GM23338 (cell line): ENCODE measurements at regions not wholly inside any gene's neighbourhood (a gene's known extent, or its start where the extent isn't known, plus 50 kb on each side); places are given as distances from the start of the nearest gene placed in this dataset.

Experiments
- ATAC-seq: fragments of 200-7000 bp; cut with Tn5 transposase; 3 replicates; pipeline ENCODE4 v1.9.1; 2020
- DNase-seq: peaks from one replicate; pipeline ENCODE4 v3.0.0-alpha.2; 2015; ENCODE audit warnings: low spot score
- H2AFZ ChIP-seq: fragments of 200-600 bp; sonication (generic); 2 replicates; pipeline ENCODE4 v1.8.0; 2016; ENCODE audit warnings: antibody characterized with exemption, mild to moderate bottlenecking, moderate library complexity
- H3F3A ChIP-seq: fragments of 200-600 bp; sonication (generic); replicated peaks from 2 replicates; pipeline ENCODE4 v1.8.0; 2017; ENCODE audit warnings: antibody characterized with exemption, mixed run types, low read depth
- H3K27ac ChIP-seq: fragments of 200-600 bp; sonication (generic); 2 replicates; pipeline ENCODE4 v1.6.1; 2016; ENCODE audit warnings: low read depth
- H3K27me3 ChIP-seq: fragments of 200-600 bp; sonication (generic); 2 replicates; pipeline ENCODE4 v1.8.0; 2016; ENCODE audit warnings: mild to moderate bottlenecking, mixed run types, moderate library complexity; ENCODE audit not compliant: insufficient read depth
- H3K36me3 ChIP-seq: fragments of 200-600 bp; sonication (generic); 2 replicates; pipeline ENCODE4 v1.8.0; 2016; ENCODE audit warnings: mild to moderate bottlenecking; ENCODE audit not compliant: insufficient read depth
- H3K4me1 ChIP-seq: fragments of 200-600 bp; sonication (generic); 2 replicates; pipeline ENCODE4 v1.8.0; 2016; ENCODE audit warnings: mild to moderate bottlenecking, moderate library complexity; ENCODE audit not compliant: insufficient read depth
- H3K4me2 ChIP-seq: fragments of 200-600 bp; sonication (generic); 2 replicates; pipeline ENCODE4 v1.7.1; 2017; ENCODE audit warnings: mixed run types
- H3K4me3 ChIP-seq: fragments of 200-600 bp; sonication (generic); 2 replicates; pipeline ENCODE4 v1.6.1; 2016; ENCODE audit warnings: mixed run types
- H3K79me2 ChIP-seq: fragments of 200-600 bp; sonication (generic); replicated peaks from 2 replicates; pipeline ENCODE4 v1.8.0; 2017; ENCODE audit warnings: mild to moderate bottlenecking; ENCODE audit not compliant: insufficient read depth
- H3K9me2 ChIP-seq: fragments of 200-600 bp; sonication (generic); 2 replicates; pipeline ENCODE4 v1.8.0; 2017; ENCODE audit not compliant: insufficient read depth
- H4K20me1 ChIP-seq: fragments of 200-600 bp; sonication (generic); replicated peaks from 2 replicates; pipeline ENCODE4 v1.8.0; 2017; ENCODE audit warnings: mild to moderate bottlenecking; ENCODE audit not compliant: insufficient read depth
- H3K27ac Mint-ChIP-seq: 2 replicates; pipeline ENCODE4 v1.8.0; 2020; ENCODE audit warnings: inconsistent platforms, mild to moderate bottlenecking, moderate library complexity, mixed read lengths
- H3K27me3 Mint-ChIP-seq: 3 replicates; pipeline ENCODE4 v1.8.0; 2022; ENCODE audit warnings: low read depth, mild to moderate bottlenecking, moderate library complexity, mixed read lengths, inconsistent platforms; ENCODE audit not compliant: insufficient read depth, poor library complexity
- H3K36me3 Mint-ChIP-seq: 3 replicates; pipeline ENCODE4 v1.8.0; 2021; ENCODE audit warnings: low read depth, mild to moderate bottlenecking, inconsistent platforms, moderate library complexity, mixed read lengths
- H3K4me1 Mint-ChIP-seq: 3 replicates; pipeline ENCODE4 v1.8.0; 2020; ENCODE audit warnings: mild to moderate bottlenecking, inconsistent platforms, mixed read lengths
- H3K4me3 Mint-ChIP-seq: 3 replicates; pipeline ENCODE4 v1.8.0; 2021; ENCODE audit warnings: moderate library complexity, mild to moderate bottlenecking, inconsistent platforms, mixed read lengths
- H3K9me3 Mint-ChIP-seq: 3 replicates; pipeline ENCODE4 v1.8.0; 2020; ENCODE audit warnings: moderate library complexity, mild to moderate bottlenecking, inconsistent platforms, mixed read lengths
- CREB1 ChIP-seq: fragments of 250-450 bp; sonication (Bioruptor Pico); IDR thresholded peaks from 2 replicates; pipeline ENCODE4 v1.5.0; 2020; ENCODE audit warnings: low read depth, mild to moderate bottlenecking, moderate library complexity
- EZH2phosphoT487 ChIP-seq: fragments of 200-600 bp; sonication (generic); IDR thresholded peaks from one replicate; pipeline ENCODE4 v1.8.1; 2018; ENCODE audit warnings: antibody characterized with exemption; ENCODE audit not compliant: unreplicated experiment
- JUNB ChIP-seq: IDR thresholded peaks from one replicate; pipeline ENCODE4 v1.6.1; 2016; ENCODE audit warnings: antibody characterized with exemption; ENCODE audit not compliant: unreplicated experiment
- NANOG ChIP-seq: IDR thresholded peaks from 2 replicates; pipeline ENCODE4 v1.6.1; 2016; ENCODE audit warnings: antibody characterized with exemption, borderline replicate concordance
- ZNF114 ChIP-seq: fragments of 250-450 bp; sonication (Bioruptor Pico); IDR thresholded peaks from 2 replicates; pipeline ENCODE4 v1.5.0; 2020; ENCODE audit warnings: mild to moderate bottlenecking, moderate library complexity
- ZNF331 ChIP-seq: fragments of 250-450 bp; sonication (Bioruptor Pico); IDR thresholded peaks from 2 replicates; pipeline ENCODE4 v1.5.0; 2020; ENCODE audit warnings: low read depth, mild to moderate bottlenecking, moderate library complexity
- TF ChIP-seq, protein P1 (sequence below), 2 experiments: fragments of 200-600 bp in 1 of 2; sonication (generic) in 1 of 2; conservative IDR thresholded peaks; 2 replicates each; pipeline versions ENCODE4 v1.5.1 to v1.6.1; 2016 to 2017; ENCODE audit warnings: antibody characterized with exemption in 2 of 2, low read depth in 2 of 2, mild to moderate bottlenecking in 2 of 2, moderate library complexity in 1 of 2
- TF ChIP-seq, protein P2 (sequence below): IDR thresholded peaks from one replicate; pipeline ENCODE4 v1.6.1; 2018; ENCODE audit warnings: antibody characterized with exemption; ENCODE audit not compliant: unreplicated experiment
- TF ChIP-seq, protein P3 (sequence below): IDR thresholded peaks from 2 replicates; pipeline ENCODE4 v1.6.1; 2016; ENCODE audit warnings: antibody characterized with exemption

DNA sequence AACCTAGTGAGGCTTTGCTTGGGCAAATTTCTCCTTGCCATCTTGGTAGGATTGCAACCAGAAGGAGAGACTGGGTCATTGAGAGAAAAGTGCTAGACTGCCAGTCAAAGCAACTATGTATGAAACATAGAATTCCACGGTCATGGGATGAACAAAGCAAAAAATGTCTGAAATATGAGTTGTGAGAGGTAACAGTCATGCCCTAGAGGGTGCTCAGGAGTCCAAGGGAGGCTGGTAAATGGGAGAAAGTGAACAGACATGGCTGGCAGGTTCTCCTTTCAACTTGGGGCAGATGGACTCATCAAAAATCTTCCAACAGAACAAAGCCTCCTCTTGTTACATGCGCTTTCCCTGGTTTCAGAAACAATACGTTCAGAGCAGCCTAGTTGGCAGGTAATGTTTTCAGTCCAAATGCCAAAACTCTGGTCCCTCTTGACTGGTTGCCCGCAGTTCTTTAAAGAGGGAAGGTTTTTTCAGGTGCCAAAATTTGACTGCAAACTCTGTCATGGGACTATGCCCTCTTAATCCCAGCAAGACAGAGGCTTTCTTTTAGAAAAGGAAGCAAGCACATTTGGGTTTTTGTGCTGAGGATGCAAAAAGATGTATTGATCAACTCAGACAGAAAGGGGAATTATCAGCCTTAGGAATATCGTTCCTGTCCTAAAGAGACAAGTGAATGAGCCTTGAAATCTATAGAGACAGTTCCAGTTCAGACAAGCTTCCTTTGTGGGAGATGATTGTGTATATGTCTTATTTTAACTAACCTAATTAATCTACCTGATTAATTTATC lies 68.5 kb upstream of the SASH1 start:
- no peak for ATAC-seq
- Histone ChIP-seq H3K9me2 (no peaks in the 10 kb centered on the region), H4K20me1 (no peaks in the 10 kb centered on the region), H3K4me3 (no peak overlapping the region), H3K27me3 (no peaks in the 10 kb centered on the region), H3F3A (no peaks in the 10 kb centered on the region), H3K4me1 (no peaks in the 10 kb centered on the region), H3K36me3 (no peaks in the 10 kb centered on the region), H3K79me2 (no peaks in the 10 kb centered on the region), H2AFZ (peak overlapping the region; percentile 14; the same call in 1 of the 2 replicates), H3K27ac (no peak overlapping the region), H3K4me2 (no peak overlapping the region)
- no peaks in the 10 kb centered on the region for H3K36me3 Mint-ChIP-seq
- H3K27ac Mint-ChIP-seq: no peak overlapping the region
- no peaks in the 10 kb centered on the region for H3K9me3 Mint-ChIP-seq
- TF ChIP-seq JUNB: no peak
- TF ChIP-seq, protein P1, sequence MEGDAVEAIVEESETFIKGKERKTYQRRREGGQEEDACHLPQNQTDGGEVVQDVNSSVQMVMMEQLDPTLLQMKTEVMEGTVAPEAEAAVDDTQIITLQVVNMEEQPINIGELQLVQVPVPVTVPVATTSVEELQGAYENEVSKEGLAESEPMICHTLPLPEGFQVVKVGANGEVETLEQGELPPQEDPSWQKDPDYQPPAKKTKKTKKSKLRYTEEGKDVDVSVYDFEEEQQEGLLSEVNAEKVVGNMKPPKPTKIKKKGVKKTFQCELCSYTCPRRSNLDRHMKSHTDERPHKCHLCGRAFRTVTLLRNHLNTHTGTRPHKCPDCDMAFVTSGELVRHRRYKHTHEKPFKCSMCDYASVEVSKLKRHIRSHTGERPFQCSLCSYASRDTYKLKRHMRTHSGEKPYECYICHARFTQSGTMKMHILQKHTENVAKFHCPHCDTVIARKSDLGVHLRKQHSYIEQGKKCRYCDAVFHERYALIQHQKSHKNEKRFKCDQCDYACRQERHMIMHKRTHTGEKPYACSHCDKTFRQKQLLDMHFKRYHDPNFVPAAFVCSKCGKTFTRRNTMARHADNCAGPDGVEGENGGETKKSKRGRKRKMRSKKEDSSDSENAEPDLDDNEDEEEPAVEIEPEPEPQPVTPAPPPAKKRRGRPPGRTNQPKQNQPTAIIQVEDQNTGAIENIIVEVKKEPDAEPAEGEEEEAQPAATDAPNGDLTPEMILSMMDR (conservative IDR thresholded peaks at IDR 0.05; ENCODE audit: low read depth in 2 of 2): 0 out of 4 replicates have a peak, but pooled peaks of 1 of the 2 experiments have one; percentile 9
- H3K27me3 Mint-ChIP-seq: peaks cover 2% of the 10 kb centered on the region
- H3K4me3 Mint-ChIP-seq: no peak overlapping the region
- H3K4me1 Mint-ChIP-seq: peaks cover 7% of the 10 kb centered on the region; the same call in 2 of the 3 replicates
- no peak for DNase-seq

DNA sequence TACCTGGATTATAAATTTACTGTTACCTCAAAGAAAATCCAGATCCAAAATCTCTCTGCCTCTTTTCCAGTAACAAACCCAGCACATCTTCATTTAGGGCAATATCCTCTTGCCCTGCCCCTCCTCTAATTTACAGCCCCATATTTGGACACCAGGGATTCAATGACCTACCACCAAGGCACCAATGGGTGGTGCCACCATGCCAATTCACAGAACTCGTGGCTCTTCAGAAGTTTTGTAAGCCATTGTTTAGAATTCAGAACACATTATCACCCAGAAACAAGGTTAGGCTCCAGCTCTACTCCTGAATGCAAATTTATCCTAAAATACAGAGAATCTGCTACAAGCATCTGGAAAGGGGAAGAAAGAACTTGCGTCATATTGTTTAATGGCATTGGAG lies 67.8 kb upstream of the SASH1 start:
- no peak for ATAC-seq
- Histone ChIP-seq H3K4me2 (no peak overlapping the region), H3K9me2 (no peaks in the 10 kb centered on the region), H3K4me1 (no peaks in the 10 kb centered on the region), H3K27ac (no peak overlapping the region), H3K4me3 (no peak overlapping the region), H3K27me3 (no peaks in the 10 kb centered on the region), H3K36me3 (no peaks in the 10 kb centered on the region), H3K79me2 (no peaks in the 10 kb centered on the region), H2AFZ (no peak overlapping the region), H4K20me1 (no peaks in the 10 kb centered on the region), H3F3A (no peaks in the 10 kb centered on the region)
- Mint-ChIP-seq H3K4me1 (peaks cover 7% of the 10 kb centered on the region; the same call in 2 of the 3 replicates), H3K27me3 (peaks cover 2% of the 10 kb centered on the region), H3K36me3 (no peaks in the 10 kb centered on the region), H3K9me3 (no peaks in the 10 kb centered on the region), H3K27ac (no peak overlapping the region), H3K4me3 (no peak overlapping the region)
- no peak for DNase-seq
- no peak for TF ChIP-seq ZNF114 (CRISPR knock-in tag)
- no peak for TF ChIP-seq NANOG
- TF ChIP-seq CREB1 (CRISPR knock-in tag): no peak
- TF ChIP-seq EZH2phosphoT487: no peak
- TF ChIP-seq ZNF331 (CRISPR knock-in tag): no peak
- TF ChIP-seq, protein P2, sequence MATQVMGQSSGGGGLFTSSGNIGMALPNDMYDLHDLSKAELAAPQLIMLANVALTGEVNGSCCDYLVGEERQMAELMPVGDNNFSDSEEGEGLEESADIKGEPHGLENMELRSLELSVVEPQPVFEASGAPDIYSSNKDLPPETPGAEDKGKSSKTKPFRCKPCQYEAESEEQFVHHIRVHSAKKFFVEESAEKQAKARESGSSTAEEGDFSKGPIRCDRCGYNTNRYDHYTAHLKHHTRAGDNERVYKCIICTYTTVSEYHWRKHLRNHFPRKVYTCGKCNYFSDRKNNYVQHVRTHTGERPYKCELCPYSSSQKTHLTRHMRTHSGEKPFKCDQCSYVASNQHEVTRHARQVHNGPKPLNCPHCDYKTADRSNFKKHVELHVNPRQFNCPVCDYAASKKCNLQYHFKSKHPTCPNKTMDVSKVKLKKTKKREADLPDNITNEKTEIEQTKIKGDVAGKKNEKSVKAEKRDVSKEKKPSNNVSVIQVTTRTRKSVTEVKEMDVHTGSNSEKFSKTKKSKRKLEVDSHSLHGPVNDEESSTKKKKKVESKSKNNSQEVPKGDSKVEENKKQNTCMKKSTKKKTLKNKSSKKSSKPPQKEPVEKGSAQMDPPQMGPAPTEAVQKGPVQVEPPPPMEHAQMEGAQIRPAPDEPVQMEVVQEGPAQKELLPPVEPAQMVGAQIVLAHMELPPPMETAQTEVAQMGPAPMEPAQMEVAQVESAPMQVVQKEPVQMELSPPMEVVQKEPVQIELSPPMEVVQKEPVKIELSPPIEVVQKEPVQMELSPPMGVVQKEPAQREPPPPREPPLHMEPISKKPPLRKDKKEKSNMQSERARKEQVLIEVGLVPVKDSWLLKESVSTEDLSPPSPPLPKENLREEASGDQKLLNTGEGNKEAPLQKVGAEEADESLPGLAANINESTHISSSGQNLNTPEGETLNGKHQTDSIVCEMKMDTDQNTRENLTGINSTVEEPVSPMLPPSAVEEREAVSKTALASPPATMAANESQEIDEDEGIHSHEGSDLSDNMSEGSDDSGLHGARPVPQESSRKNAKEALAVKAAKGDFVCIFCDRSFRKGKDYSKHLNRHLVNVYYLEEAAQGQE: no peak
- TF ChIP-seq, protein P3, sequence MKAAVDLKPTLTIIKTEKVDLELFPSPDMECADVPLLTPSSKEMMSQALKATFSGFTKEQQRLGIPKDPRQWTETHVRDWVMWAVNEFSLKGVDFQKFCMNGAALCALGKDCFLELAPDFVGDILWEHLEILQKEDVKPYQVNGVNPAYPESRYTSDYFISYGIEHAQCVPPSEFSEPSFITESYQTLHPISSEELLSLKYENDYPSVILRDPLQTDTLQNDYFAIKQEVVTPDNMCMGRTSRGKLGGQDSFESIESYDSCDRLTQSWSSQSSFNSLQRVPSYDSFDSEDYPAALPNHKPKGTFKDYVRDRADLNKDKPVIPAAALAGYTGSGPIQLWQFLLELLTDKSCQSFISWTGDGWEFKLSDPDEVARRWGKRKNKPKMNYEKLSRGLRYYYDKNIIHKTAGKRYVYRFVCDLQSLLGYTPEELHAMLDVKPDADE: no peak
